HUES48 (cell line): ENCODE measurements at regions not wholly inside any gene's neighbourhood (a gene's known extent, or its start where the extent isn't known, plus 50 kb on each side); places are given as distances from the start of the nearest gene placed in this dataset.

Experiments
- H3K27ac ChIP-seq: one replicate; pipeline ENCODE4 v1.7.0; 2013; ENCODE audit warnings: low read depth, low read length, inconsistent platforms
- H3K27me3 ChIP-seq: 2 replicates; pipeline ENCODE4 v1.6.1; 2013; ENCODE audit warnings: mild to moderate bottlenecking, low read length; ENCODE audit not compliant: control insufficient read depth, insufficient read depth
- H3K36me3 ChIP-seq: 2 replicates; pipeline ENCODE4 v1.6.1; 2013; ENCODE audit warnings: low read length; ENCODE audit not compliant: control insufficient read depth, insufficient read depth
- H3K4me1 ChIP-seq: 2 replicates; pipeline ENCODE4 v1.6.1; 2013; ENCODE audit warnings: mild to moderate bottlenecking, low read length; ENCODE audit not compliant: control insufficient read depth, insufficient read depth
- H3K4me3 ChIP-seq: 2 replicates; pipeline ENCODE4 v1.5.1; 2013; ENCODE audit warnings: mild to moderate bottlenecking, low read depth, low read length
- H3K9ac ChIP-seq: 2 replicates; pipeline ENCODE4 v1.6.1; 2013; ENCODE audit warnings: mild to moderate bottlenecking, low read depth, low read length, moderate library complexity
- H3K9me3 ChIP-seq: 2 replicates; pipeline ENCODE4 v1.6.1; 2013; ENCODE audit warnings: low read length; ENCODE audit not compliant: control insufficient read depth, insufficient read depth

- H3K36me3 ChIP-seq, result no peaks in the 10 kb centered on the region
- no peak overlapping the region for H3K4me3 ChIP-seq
- H3K4me1 ChIP-seq, result peaks cover 49% of the 10 kb centered on the region
- no peaks in the 10 kb centered on the region for H3K27me3 ChIP-seq
- H3K27ac ChIP-seq, result no peak overlapping the region
- H3K9me3 ChIP-seq, result no peaks in the 10 kb centered on the region
- no peak overlapping the region for H3K9ac ChIP-seq
Measured at GRCh38 chr4:30818541-30818940, 98.4 kb downstream of the PCDH7 start.

- H3K27me3 ChIP-seq, result no peaks in the 10 kb centered on the region
- H3K36me3 ChIP-seq, result no peaks in the 10 kb centered on the region
- no peaks in the 10 kb centered on the region for H3K9me3 ChIP-seq
- no peak overlapping the region for H3K9ac ChIP-seq
- H3K4me3 ChIP-seq, result no peak overlapping the region
- no peak overlapping the region for H3K27ac ChIP-seq
- H3K4me1 ChIP-seq, result peaks cover 38% of the 10 kb centered on the region
Measured at GRCh38 chr4:30821275-30821674, 101.1 kb downstream of the PCDH7 start.

- no peaks in the 10 kb centered on the region for H3K27me3 ChIP-seq
- no peak overlapping the region for H3K9ac ChIP-seq
- no peak overlapping the region for H3K27ac ChIP-seq
- peaks cover 37% of the 10 kb centered on the region for H3K4me1 ChIP-seq
- H3K9me3 ChIP-seq, result no peaks in the 10 kb centered on the region
- H3K36me3 ChIP-seq, result no peaks in the 10 kb centered on the region
- H3K4me3 ChIP-seq, result no peak overlapping the region
Measured at GRCh38 chr4:30821859-30822612, 101.9 kb downstream of the PCDH7 start.

- H3K27me3 ChIP-seq, result no peaks in the 10 kb centered on the region
- no peaks in the 10 kb centered on the region for H3K36me3 ChIP-seq
- H3K27ac ChIP-seq, result no peak overlapping the region
- peaks cover 29% of the 10 kb centered on the region for H3K4me1 ChIP-seq
- H3K9me3 ChIP-seq, result no peaks in the 10 kb centered on the region
- no peak overlapping the region for H3K4me3 ChIP-seq
- no peak overlapping the region for H3K9ac ChIP-seq
Measured at GRCh38 chr4:30822911-30823551, 102.9 kb downstream of the PCDH7 start.

- no peak overlapping the region for H3K9ac ChIP-seq
- H3K27me3 ChIP-seq, result no peaks in the 10 kb centered on the region
- H3K27ac ChIP-seq, result no peak overlapping the region
- H3K4me1 ChIP-seq, result peaks cover 10% of the 10 kb centered on the region
- H3K9me3 ChIP-seq, result no peaks in the 10 kb centered on the region
- H3K36me3 ChIP-seq, result no peaks in the 10 kb centered on the region
- H3K4me3 ChIP-seq, result no peak overlapping the region
Measured at GRCh38 chr4:30825008-30825770, 105.0 kb downstream of the PCDH7 start.

GRCh38 chr4:30828264-30828926 is 108.2 kb downstream of the PCDH7 start:
- Histone ChIP-seq H3K27ac (no peak overlapping the region), H3K9me3 (no peaks in the 10 kb centered on the region), H3K36me3 (no peaks in the 10 kb centered on the region), H3K9ac (no peak overlapping the region), H3K4me1 (0 out of 2 replicates have a peak, but pooled peaks cover 4% of the 10 kb centered on the region), H3K27me3 (no peaks in the 10 kb centered on the region), H3K4me3 (no peak overlapping the region)

- Histone ChIP-seq H3K36me3 (no peaks in the 10 kb centered on the region), H3K9me3 (no peaks in the 10 kb centered on the region), H3K4me3 (no peak overlapping the region), H3K27ac (no peak overlapping the region), H3K4me1 (peaks cover 36% of the 10 kb centered on the region), H3K27me3 (no peaks in the 10 kb centered on the region), H3K9ac (no peak overlapping the region)
Measured at GRCh38 chr4:30832639-30833038, 112.5 kb downstream of the PCDH7 start.

GRCh38 chr4:30833206-30833605 is 113.0 kb downstream of the PCDH7 start:
- no peak overlapping the region for H3K4me3 ChIP-seq
- peaks cover 41% of the 10 kb centered on the region for H3K4me1 ChIP-seq
- H3K9ac ChIP-seq, result no peak overlapping the region
- no peaks in the 10 kb centered on the region for H3K36me3 ChIP-seq
- H3K27me3 ChIP-seq, result no peaks in the 10 kb centered on the region
- no peaks in the 10 kb centered on the region for H3K9me3 ChIP-seq
- H3K27ac ChIP-seq, result no peak overlapping the region

- H3K4me3 ChIP-seq, result no peak overlapping the region
- no peaks in the 10 kb centered on the region for H3K27me3 ChIP-seq
- peaks cover 57% of the 10 kb centered on the region for H3K4me1 ChIP-seq
- H3K9ac ChIP-seq, result no peak overlapping the region
- no peak overlapping the region for H3K27ac ChIP-seq
- H3K9me3 ChIP-seq, result no peaks in the 10 kb centered on the region
- no peaks in the 10 kb centered on the region for H3K36me3 ChIP-seq
Measured at GRCh38 chr4:30835044-30835443, 114.9 kb downstream of the PCDH7 start.

GRCh38 chr4:30836231-30836630 is 116.1 kb downstream of the PCDH7 start:
- Histone ChIP-seq H3K27me3 (no peaks in the 10 kb centered on the region), H3K4me3 (no peak overlapping the region), H3K9me3 (no peaks in the 10 kb centered on the region), H3K4me1 (peaks cover 67% of the 10 kb centered on the region), H3K36me3 (no peaks in the 10 kb centered on the region), H3K27ac (no peak overlapping the region), H3K9ac (no peak overlapping the region)
